Neural cell (in vitro differentiated cells): ENCODE measurements at regions not wholly inside any gene's neighbourhood (a gene's known extent, or its start where the extent isn't known, plus 50 kb on each side); places are given as distances from the start of the nearest gene placed in this dataset.

Experiments used
- H2AFZ ChIP-seq: fragments of 200-600, 300-800 bp; sonication (generic), shearing (Covaris generic); 2 replicates; pipeline ENCODE4 v1.6.0; 2014; ENCODE audit warnings: low read depth, mild to moderate bottlenecking, antibody characterized with exemption, low read length, moderate library complexity
- H3F3A ChIP-seq: fragments of 200-600 bp; shearing (Covaris generic); 2 replicates; pipeline ENCODE4 v1.6.1; 2016; ENCODE audit warnings: mild to moderate bottlenecking, moderate library complexity, mixed read lengths, antibody characterized with exemption, low read length; ENCODE audit not compliant: insufficient read depth, poor library complexity, severe bottlenecking
- H3K27ac ChIP-seq: fragments of 200-600, 300-800 bp; sonication (generic), shearing (Covaris generic); 2 replicates; pipeline ENCODE4 v1.5.1; 2014; ENCODE audit warnings: mild to moderate bottlenecking, low read length, moderate library complexity
- H3K27me3 ChIP-seq: fragments of 300-800, 200-600 bp; sonication (generic), shearing (Covaris generic); 2 replicates; pipeline ENCODE4 v1.6.0; 2014; ENCODE audit warnings: mild to moderate bottlenecking, low read depth, low read length, moderate library complexity; ENCODE audit not compliant: insufficient read depth
- H3K36me3 ChIP-seq: fragments of 300-800, 200-600 bp; sonication (generic), shearing (Covaris generic); 2 replicates; pipeline ENCODE4 v1.5.1; 2014; ENCODE audit warnings: mild to moderate bottlenecking, antibody characterized with exemption, low read length, moderate library complexity; ENCODE audit not compliant: insufficient read depth
- H3K4me2 ChIP-seq: fragments of 300-800, 200-600 bp; sonication (generic), shearing (Covaris generic); 2 replicates; pipeline ENCODE4 v1.6.0; 2014; ENCODE audit warnings: mild to moderate bottlenecking, low read length
- H3K4me3 ChIP-seq: fragments of 300-800, 200-600 bp; sonication (generic), shearing (Covaris generic); 2 replicates; pipeline ENCODE4 v1.5.1; 2014; ENCODE audit warnings: mild to moderate bottlenecking, low read length, moderate library complexity
- H3K79me2 ChIP-seq: fragments of 200-600 bp; shearing (Covaris generic); replicated peaks from 2 replicates; pipeline ENCODE4 v1.6.0; 2014; ENCODE audit warnings: mild to moderate bottlenecking, low read length, moderate library complexity; ENCODE audit not compliant: insufficient read depth
- H3K9ac ChIP-seq: fragments of 300-800, 200-600 bp; sonication (generic), shearing (Covaris generic); 2 replicates; pipeline ENCODE4 v1.6.1; 2016; ENCODE audit warnings: mild to moderate bottlenecking, low read length, mixed read lengths
- H3K9me2 ChIP-seq: fragments of 200-600 bp; shearing (Covaris generic); 2 replicates; pipeline ENCODE4 v1.6.1; 2016; ENCODE audit warnings: mild to moderate bottlenecking, low read length, mixed read lengths; ENCODE audit not compliant: insufficient read depth
- H3K9me3 ChIP-seq: fragments of 200-600, 300-800 bp; sonication (generic), shearing (Covaris generic); 2 replicates; pipeline ENCODE4 v1.6.1; 2016; ENCODE audit warnings: mild to moderate bottlenecking, mixed run types, low read length, moderate library complexity, mixed read lengths
- H4K20me1 ChIP-seq: fragments of 200-600 bp; shearing (Covaris generic); 2 replicates; pipeline ENCODE4 v1.6.1; 2016; ENCODE audit warnings: mild to moderate bottlenecking, mixed run types; ENCODE audit not compliant: insufficient read depth
- EP300 ChIP-seq: fragments of 450-650 bp; conservative IDR thresholded peaks from 2 replicates; pipeline ENCODE4 v1.6.1; 2014; ENCODE audit warnings: antibody characterized with exemption, mild to moderate bottlenecking, moderate library complexity; ENCODE audit not compliant: poor library complexity, severe bottlenecking
- EZH2 ChIP-seq: fragments of 200-600, 300-800 bp; shearing (Covaris generic), sonication (generic); IDR thresholded peaks from 2 replicates; pipeline ENCODE4 v1.6.1; 2014; ENCODE audit warnings: antibody characterized with exemption, low read length, borderline replicate concordance, mild to moderate bottlenecking; ENCODE audit not compliant: insufficient read depth, poor library complexity, severe bottlenecking
- MXI1 ChIP-seq: fragments of 450-650 bp; conservative IDR thresholded peaks from 2 replicates; pipeline ENCODE4 v1.6.1; 2014; ENCODE audit warnings: antibody characterized with exemption, mild to moderate bottlenecking; ENCODE audit not compliant: poor library complexity, severe bottlenecking
- POLR2AphosphoS5 ChIP-seq: IDR thresholded peaks from 2 replicates; pipeline ENCODE4 v1.6.1; 2012
- RAD21 ChIP-seq: fragments of 450-650 bp; conservative IDR thresholded peaks from 2 replicates; pipeline ENCODE4 v1.6.1; 2014; ENCODE audit warnings: antibody characterized with exemption, mild to moderate bottlenecking, moderate library complexity
- SMC3 ChIP-seq: fragments of 450-650 bp; conservative IDR thresholded peaks from 2 replicates; pipeline ENCODE4 v1.6.1; 2014; ENCODE audit warnings: antibody characterized with exemption, mild to moderate bottlenecking, moderate library complexity; ENCODE audit not compliant: poor library complexity
- TAF1 ChIP-seq: IDR thresholded peaks from 2 replicates; pipeline ENCODE4 v1.6.1; 2012; ENCODE audit warnings: low read depth
- TF ChIP-seq, protein P1 (sequence below): fragments of 450-650 bp; IDR thresholded peaks from 2 replicates; pipeline ENCODE4 v1.5.1; 2014; ENCODE audit warnings: antibody characterized with exemption, mild to moderate bottlenecking, moderate library complexity; ENCODE audit not compliant: poor library complexity, severe bottlenecking
- TF ChIP-seq, protein P2 (sequence below): IDR thresholded peaks from 2 replicates; pipeline ENCODE4 v1.6.1; 2012; ENCODE audit warnings: borderline replicate concordance

DNA sequence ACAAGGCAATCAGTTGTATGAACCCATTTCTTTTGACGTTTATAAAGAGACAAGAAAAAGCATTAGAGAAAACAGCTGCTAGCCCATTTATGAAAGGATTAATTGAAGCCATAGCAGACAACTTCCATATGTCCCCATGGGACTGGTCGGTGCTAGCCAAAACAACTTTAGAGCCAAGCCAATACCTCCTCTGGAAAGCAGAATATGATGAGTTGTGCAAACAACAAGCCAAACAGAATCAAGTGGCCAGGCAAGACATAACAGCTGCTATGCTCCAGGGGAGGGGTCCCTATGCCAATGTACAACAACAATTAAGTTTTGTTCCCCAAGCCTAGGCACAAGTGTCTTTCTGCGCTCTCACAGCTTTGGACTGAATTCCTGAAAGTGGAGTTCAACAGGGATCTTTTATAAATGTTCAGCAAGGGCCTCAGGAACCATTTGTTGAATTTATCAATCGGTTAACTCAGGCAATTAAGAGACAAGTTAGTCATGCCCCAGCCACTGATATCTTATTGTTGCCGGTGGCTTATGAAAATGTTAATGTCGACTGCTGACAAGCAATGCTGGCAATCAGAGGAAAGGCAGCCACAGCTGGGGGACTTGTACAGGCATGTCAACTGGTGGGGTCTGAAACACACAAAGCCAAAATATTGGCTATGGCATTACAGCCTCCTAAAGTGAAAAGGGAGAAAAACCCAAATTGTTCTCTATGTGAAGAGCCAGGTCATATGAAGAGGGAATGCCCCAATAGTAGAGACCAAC lies 1593.1 kb upstream of the TENM4 start:
- Histone ChIP-seq H3K27ac (no peak overlapping the region), H3K9me2 (no peaks in the 10 kb centered on the region), H4K20me1 (no peaks in the 10 kb centered on the region), H3F3A (no peaks in the 10 kb centered on the region), H3K36me3 (no peaks in the 10 kb centered on the region), H3K9ac (no peak overlapping the region), H3K27me3 (no peaks in the 10 kb centered on the region), H3K4me3 (no peak overlapping the region), H3K4me2 (no peak overlapping the region), H2AFZ (no peak overlapping the region), H3K79me2 (no peaks in the 10 kb centered on the region), H3K9me3 (peaks cover 3% of the 10 kb centered on the region)
- TF ChIP-seq, protein P1, sequence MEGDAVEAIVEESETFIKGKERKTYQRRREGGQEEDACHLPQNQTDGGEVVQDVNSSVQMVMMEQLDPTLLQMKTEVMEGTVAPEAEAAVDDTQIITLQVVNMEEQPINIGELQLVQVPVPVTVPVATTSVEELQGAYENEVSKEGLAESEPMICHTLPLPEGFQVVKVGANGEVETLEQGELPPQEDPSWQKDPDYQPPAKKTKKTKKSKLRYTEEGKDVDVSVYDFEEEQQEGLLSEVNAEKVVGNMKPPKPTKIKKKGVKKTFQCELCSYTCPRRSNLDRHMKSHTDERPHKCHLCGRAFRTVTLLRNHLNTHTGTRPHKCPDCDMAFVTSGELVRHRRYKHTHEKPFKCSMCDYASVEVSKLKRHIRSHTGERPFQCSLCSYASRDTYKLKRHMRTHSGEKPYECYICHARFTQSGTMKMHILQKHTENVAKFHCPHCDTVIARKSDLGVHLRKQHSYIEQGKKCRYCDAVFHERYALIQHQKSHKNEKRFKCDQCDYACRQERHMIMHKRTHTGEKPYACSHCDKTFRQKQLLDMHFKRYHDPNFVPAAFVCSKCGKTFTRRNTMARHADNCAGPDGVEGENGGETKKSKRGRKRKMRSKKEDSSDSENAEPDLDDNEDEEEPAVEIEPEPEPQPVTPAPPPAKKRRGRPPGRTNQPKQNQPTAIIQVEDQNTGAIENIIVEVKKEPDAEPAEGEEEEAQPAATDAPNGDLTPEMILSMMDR = no peak
- TF ChIP-seq SMC3 = no peak
- no peak for TF ChIP-seq EZH2
- TF ChIP-seq EP300 = no peak
- no peak for TF ChIP-seq POLR2AphosphoS5
- TF ChIP-seq, protein P2, sequence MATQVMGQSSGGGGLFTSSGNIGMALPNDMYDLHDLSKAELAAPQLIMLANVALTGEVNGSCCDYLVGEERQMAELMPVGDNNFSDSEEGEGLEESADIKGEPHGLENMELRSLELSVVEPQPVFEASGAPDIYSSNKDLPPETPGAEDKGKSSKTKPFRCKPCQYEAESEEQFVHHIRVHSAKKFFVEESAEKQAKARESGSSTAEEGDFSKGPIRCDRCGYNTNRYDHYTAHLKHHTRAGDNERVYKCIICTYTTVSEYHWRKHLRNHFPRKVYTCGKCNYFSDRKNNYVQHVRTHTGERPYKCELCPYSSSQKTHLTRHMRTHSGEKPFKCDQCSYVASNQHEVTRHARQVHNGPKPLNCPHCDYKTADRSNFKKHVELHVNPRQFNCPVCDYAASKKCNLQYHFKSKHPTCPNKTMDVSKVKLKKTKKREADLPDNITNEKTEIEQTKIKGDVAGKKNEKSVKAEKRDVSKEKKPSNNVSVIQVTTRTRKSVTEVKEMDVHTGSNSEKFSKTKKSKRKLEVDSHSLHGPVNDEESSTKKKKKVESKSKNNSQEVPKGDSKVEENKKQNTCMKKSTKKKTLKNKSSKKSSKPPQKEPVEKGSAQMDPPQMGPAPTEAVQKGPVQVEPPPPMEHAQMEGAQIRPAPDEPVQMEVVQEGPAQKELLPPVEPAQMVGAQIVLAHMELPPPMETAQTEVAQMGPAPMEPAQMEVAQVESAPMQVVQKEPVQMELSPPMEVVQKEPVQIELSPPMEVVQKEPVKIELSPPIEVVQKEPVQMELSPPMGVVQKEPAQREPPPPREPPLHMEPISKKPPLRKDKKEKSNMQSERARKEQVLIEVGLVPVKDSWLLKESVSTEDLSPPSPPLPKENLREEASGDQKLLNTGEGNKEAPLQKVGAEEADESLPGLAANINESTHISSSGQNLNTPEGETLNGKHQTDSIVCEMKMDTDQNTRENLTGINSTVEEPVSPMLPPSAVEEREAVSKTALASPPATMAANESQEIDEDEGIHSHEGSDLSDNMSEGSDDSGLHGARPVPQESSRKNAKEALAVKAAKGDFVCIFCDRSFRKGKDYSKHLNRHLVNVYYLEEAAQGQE = no peak
- TF ChIP-seq MXI1 = no peak
- TF ChIP-seq TAF1 = no peak
- TF ChIP-seq RAD21 = no peak

DNA sequence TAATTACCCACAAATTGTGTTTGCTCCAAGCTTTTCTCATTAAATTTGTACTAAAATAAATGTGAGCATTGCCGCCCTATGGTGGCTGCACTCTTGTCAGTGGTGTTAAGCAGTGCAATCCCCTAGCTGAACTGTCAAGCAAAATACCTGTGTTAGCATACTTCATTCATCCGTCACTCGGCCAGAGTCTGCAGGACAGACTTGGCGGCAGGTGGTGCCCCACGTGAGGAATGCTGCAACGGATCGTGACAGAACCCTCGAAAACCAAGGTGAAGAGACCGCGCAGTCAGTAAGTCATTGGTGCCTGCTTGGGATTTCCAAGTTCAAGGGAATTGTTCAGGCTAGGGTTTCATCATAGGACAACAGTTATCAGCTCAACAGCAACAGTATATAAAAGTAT lies 1592.1 kb upstream of the TENM4 start:
- Histone ChIP-seq H3F3A (no peaks in the 10 kb centered on the region), H3K27me3 (peaks cover 1% of the 10 kb centered on the region), H3K36me3 (no peaks in the 10 kb centered on the region), H3K27ac (no peak overlapping the region), H3K9me3 (peaks cover 3% of the 10 kb centered on the region), H3K9ac (no peak overlapping the region), H3K9me2 (no peaks in the 10 kb centered on the region), H3K79me2 (no peaks in the 10 kb centered on the region), H3K4me3 (no peak overlapping the region), H2AFZ (no peak overlapping the region), H4K20me1 (no peaks in the 10 kb centered on the region), H3K4me2 (no peak overlapping the region)
- no peak for TF ChIP-seq RAD21
- no peak for TF ChIP-seq EZH2
- TF ChIP-seq MXI1 = no peak
- TF ChIP-seq SMC3 = no peak
- TF ChIP-seq, protein P2 = no peak
